ENCODE measurements at regions not wholly inside any gene's neighbourhood (a gene's known extent, or its start where the extent isn't known, plus 50 kb on each side); places are given as distances from the start of the nearest gene placed in this dataset.

DNA sequence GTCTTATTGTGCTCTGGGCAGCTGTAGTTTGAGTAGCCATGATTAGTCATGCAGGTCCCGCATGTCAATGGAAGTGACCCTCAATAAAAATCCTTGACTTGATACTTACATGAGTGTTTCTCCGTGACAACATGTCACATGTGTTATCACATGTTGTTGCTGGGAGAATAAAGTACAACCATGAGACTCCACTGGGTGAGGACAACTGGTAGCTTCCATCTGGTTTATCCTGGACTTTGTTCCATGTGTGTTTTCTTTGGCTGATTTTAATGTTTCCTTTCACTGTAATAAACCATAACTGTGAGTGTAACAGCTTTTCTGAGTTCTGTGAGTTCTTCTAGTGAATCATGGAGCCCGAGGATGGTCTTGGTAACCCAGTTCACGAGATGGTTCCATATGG lies 63.1 kb upstream of the NDN start:
- Histone ChIP-seq H3K27ac (ENCODE audit: low read length) (no peak overlapping the region), H3K36me3 (ENCODE audit: control insufficient read depth in 2 of 2, extremely low read depth in 1 of 2, insufficient read depth in 1 of 2, low read length in 1 of 2) (no peaks in the 10 kb centered on the region), H3K4me1 (ENCODE audit: control insufficient read depth in 1 of 2, extremely low read depth in 1 of 2, insufficient read depth in 2 of 2, low read length in 2 of 2) (no peaks in the 10 kb centered on the region), H3K27me3 (replicated peaks in 1 of 2; ENCODE audit: control insufficient read depth in 2 of 2, extremely low read depth in 1 of 2, insufficient read depth in 2 of 2, low read length in 1 of 2) (peaks cover 0 to 2% of the 10 kb centered on the region in 2 experiments), H3K4me3 (ENCODE audit: control insufficient read depth in 1 of 2, extremely low read depth in 1 of 2, low read length in 1 of 2) (no peak overlapping the region), H3K9me3 (no peaks in the 10 kb centered on the region)
- DNase-seq (no peak), ATAC-seq (replicated peaks in 1 of 4) (no peak)
- ChIA-PET CTCF (no interaction called here), POLR2A (no interaction called here)
- Mint-ChIP-seq H3K36me3 (no peaks in the 10 kb centered on the region), H3K4me1 (no peaks in the 10 kb centered on the region), H3K4me3 (no peak overlapping the region), H3K27me3 (no peaks in the 10 kb centered on the region), H3K27ac (no peak overlapping the region), H3K9me3 (peaks cover 3 to 14% (median 9%) of the 10 kb centered on the region in 3 donors)
- WGBS (ENCODE audit: insufficient coverage) = no CpG with 5 or more reads among the region's 4 CpGs

DNA sequence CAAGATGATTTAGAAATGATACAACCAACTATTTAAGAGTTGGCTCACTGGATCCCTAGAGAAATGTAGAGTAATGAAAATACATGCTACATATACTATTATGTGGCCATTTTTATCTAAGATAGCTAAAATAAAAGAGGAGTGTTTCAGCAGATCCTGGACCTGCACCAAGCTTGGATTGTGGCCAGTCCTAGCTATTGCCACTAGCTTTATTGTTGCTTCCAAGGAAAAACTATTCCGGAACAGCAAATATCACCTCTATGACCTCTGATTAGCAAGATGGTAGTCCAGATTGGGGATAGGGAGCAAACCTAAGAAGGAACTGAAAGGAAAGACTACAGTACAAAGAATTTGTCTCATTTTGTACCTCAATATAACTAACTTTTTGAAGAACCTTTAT lies 63.7 kb upstream of the NDN start:
- no peak overlapping the region for H3K27ac ChIP-seq (ENCODE audit: low read length)
- no CpG with 5 or more reads among the region's 1 CpG for WGBS (ENCODE audit: insufficient coverage)
- no peaks in the 10 kb centered on the region for H3K36me3 ChIP-seq (ENCODE audit: control insufficient read depth in 2 of 2, extremely low read depth in 1 of 2, insufficient read depth in 1 of 2, low read length in 1 of 2)
- Mint-ChIP-seq H3K27me3 (no peaks in the 10 kb centered on the region), H3K27ac (no peak overlapping the region), H3K9me3 (peaks cover 3 to 14% (median 11%) of the 10 kb centered on the region in 3 donors), H3K36me3 (no peaks in the 10 kb centered on the region), H3K4me1 (no peaks in the 10 kb centered on the region), H3K4me3 (no peak overlapping the region)
- H3K4me3 ChIP-seq (ENCODE audit: control insufficient read depth in 1 of 2, extremely low read depth in 1 of 2, low read length in 1 of 2) = no peak overlapping the region
- no peak for ATAC-seq (replicated peaks in 1 of 4)
- ChIA-PET CTCF (no interaction called here), POLR2A (no interaction called here)
- peaks cover 0 to 2% of the 10 kb centered on the region in 2 experiments for H3K27me3 ChIP-seq (replicated peaks in 1 of 2; ENCODE audit: control insufficient read depth in 2 of 2, extremely low read depth in 1 of 2, insufficient read depth in 2 of 2, low read length in 1 of 2)
- DNase-seq = no peak
- H3K9me3 ChIP-seq = no peaks in the 10 kb centered on the region
- H3K4me1 ChIP-seq (ENCODE audit: control insufficient read depth in 1 of 2, extremely low read depth in 1 of 2, insufficient read depth in 2 of 2, low read length in 2 of 2) = no peaks in the 10 kb centered on the region

DNA sequence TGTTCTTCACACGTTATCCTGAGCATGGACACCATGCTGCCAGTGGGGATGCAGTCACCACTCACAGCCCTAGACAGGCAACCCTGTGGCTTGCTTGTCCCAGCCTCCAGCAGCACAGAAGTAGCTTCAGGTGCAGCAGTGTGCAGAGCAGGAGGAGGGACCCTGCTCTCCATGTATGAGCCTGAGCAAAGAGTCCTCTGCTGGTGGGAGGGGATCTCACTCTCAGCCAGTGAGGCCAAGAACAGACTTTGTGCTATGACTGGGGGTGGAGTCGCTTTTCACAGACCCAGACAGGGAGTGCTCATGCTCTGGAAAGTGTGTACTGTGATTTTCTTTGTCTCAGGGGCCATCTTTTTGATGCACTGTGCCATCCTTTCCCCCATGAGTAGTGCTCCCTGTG lies 66.1 kb upstream of the NDN start:
- WGBS (ENCODE audit: insufficient coverage) = 80% methylated on average over 1 of the region's 2 CpGs
- Histone ChIP-seq H3K9me3 (no peaks in the 10 kb centered on the region), H3K27ac (ENCODE audit: low read length) (no peak overlapping the region), H3K36me3 (ENCODE audit: control insufficient read depth in 2 of 2, extremely low read depth in 1 of 2, insufficient read depth in 1 of 2, low read length in 1 of 2) (no peaks in the 10 kb centered on the region), H3K27me3 (replicated peaks in 1 of 2; ENCODE audit: control insufficient read depth in 2 of 2, extremely low read depth in 1 of 2, insufficient read depth in 2 of 2, low read length in 1 of 2) (peaks cover 0 to 2% of the 10 kb centered on the region in 2 experiments), H3K4me1 (ENCODE audit: control insufficient read depth in 1 of 2, extremely low read depth in 1 of 2, insufficient read depth in 2 of 2, low read length in 2 of 2) (no peaks in the 10 kb centered on the region), H3K4me3 (ENCODE audit: control insufficient read depth in 1 of 2, extremely low read depth in 1 of 2, low read length in 1 of 2) (no peak overlapping the region)
- peaks cover 8 to 18% (median 13%) of the 10 kb centered on the region in 3 donors for H3K9me3 Mint-ChIP-seq
- H3K27me3 Mint-ChIP-seq = no peaks in the 10 kb centered on the region
- no peak overlapping the region for H3K27ac Mint-ChIP-seq
- CTCF ChIA-PET = no interaction called here
- no peaks in the 10 kb centered on the region for H3K4me1 Mint-ChIP-seq
- no peak for DNase-seq
- POLR2A ChIA-PET = no interaction called here
- H3K36me3 Mint-ChIP-seq = no peaks in the 10 kb centered on the region
- no peak overlapping the region for H3K4me3 Mint-ChIP-seq
- ATAC-seq (replicated peaks in 1 of 4) = no peak

DNA sequence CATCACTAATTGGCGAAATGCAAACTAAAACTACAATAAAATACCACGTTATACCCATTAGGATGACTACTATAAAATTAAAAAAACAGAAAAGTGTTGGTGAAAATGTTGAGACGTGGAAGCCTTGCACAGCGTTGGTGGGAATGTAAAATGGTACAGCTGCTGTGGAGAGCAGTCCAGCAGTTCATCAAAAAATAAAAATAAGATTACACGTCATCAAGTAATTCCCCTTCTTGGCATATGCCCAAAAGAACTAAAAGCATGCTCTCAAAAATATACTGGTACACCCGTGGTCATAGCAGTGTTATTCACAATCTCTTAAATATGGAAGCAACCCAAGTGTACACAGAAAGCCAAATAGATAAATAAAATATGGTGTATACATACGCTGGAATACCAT lies 71.8 kb upstream of the NDN start:
- H3K27me3 Mint-ChIP-seq = no peaks in the 10 kb centered on the region
- ChIA-PET POLR2A (no interaction called here), CTCF (no interaction called here)
- no CpG with 5 or more reads among the region's 7 CpGs for WGBS (ENCODE audit: insufficient coverage)
- no peaks in the 10 kb centered on the region for H3K4me1 Mint-ChIP-seq
- H3K9me3 Mint-ChIP-seq = peaks cover 13 to 17% (median 15%) of the 10 kb centered on the region in 3 donors
- H3K9me3 ChIP-seq = no peaks in the 10 kb centered on the region
- no peaks in the 10 kb centered on the region for H3K36me3 ChIP-seq (ENCODE audit: control insufficient read depth in 2 of 2, extremely low read depth in 1 of 2, insufficient read depth in 1 of 2, low read length in 1 of 2)
- H3K4me1 ChIP-seq (ENCODE audit: control insufficient read depth in 1 of 2, extremely low read depth in 1 of 2, insufficient read depth in 2 of 2, low read length in 2 of 2) = no peaks in the 10 kb centered on the region
- no peaks in the 10 kb centered on the region for H3K27me3 ChIP-seq (replicated peaks in 1 of 2; ENCODE audit: control insufficient read depth in 2 of 2, extremely low read depth in 1 of 2, insufficient read depth in 2 of 2, low read length in 1 of 2)
- no peak overlapping the region for H3K4me3 Mint-ChIP-seq
- H3K4me3 ChIP-seq (ENCODE audit: control insufficient read depth in 1 of 2, extremely low read depth in 1 of 2, low read length in 1 of 2) = no peak overlapping the region
- ATAC-seq (replicated peaks in 1 of 4) = no peak
- no peak overlapping the region for H3K27ac ChIP-seq (ENCODE audit: low read length)
- no peak for DNase-seq
- H3K27ac Mint-ChIP-seq = no peak overlapping the region
- no peaks in the 10 kb centered on the region for H3K36me3 Mint-ChIP-seq

DNA sequence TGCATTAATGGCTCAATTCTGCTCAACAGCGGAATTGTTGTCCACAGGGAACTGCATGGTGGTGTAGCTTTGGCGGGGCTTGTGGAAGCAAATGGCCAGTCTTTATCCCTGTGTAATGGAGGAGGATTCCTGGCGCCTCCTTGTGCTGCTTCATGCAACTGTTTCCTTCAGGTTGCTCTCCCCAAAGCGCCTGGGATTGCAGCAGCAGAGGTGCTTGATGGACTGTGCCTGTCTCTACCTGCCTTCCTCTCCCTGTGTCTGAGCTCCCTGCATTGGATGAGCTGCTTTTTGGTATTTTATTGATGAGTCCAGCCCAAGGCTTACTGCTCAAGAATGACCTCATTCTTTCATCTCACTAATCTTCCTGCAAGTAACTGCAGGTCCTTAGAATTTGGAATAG lies 72.9 kb upstream of the NDN start:
- Mint-ChIP-seq H3K4me1 (no peaks in the 10 kb centered on the region), H3K4me3 (no peak overlapping the region), H3K36me3 (no peaks in the 10 kb centered on the region), H3K27ac (no peak overlapping the region), H3K9me3 (peaks cover 15 to 22% (median 21%) of the 10 kb centered on the region in 3 donors), H3K27me3 (no peaks in the 10 kb centered on the region)
- H3K4me1 ChIP-seq (ENCODE audit: control insufficient read depth in 1 of 2, extremely low read depth in 1 of 2, insufficient read depth in 2 of 2, low read length in 2 of 2) = no peaks in the 10 kb centered on the region
- WGBS (ENCODE audit: insufficient coverage) = 55% methylated on average over 2 of the region's 4 CpGs
- no peaks in the 10 kb centered on the region for H3K9me3 ChIP-seq
- no peaks in the 10 kb centered on the region for H3K27me3 ChIP-seq (replicated peaks in 1 of 2; ENCODE audit: control insufficient read depth in 2 of 2, extremely low read depth in 1 of 2, insufficient read depth in 2 of 2, low read length in 1 of 2)
- ChIA-PET CTCF (no interaction called here), POLR2A (no interaction called here)
- no peaks in the 10 kb centered on the region for H3K36me3 ChIP-seq (ENCODE audit: control insufficient read depth in 2 of 2, extremely low read depth in 1 of 2, insufficient read depth in 1 of 2, low read length in 1 of 2)
- no peak overlapping the region for H3K27ac ChIP-seq (ENCODE audit: low read length)
- DNase-seq (no peak), ATAC-seq (replicated peaks in 1 of 4) (no peak)
- no peak overlapping the region for H3K4me3 ChIP-seq (ENCODE audit: control insufficient read depth in 1 of 2, extremely low read depth in 1 of 2, low read length in 1 of 2)

DNA sequence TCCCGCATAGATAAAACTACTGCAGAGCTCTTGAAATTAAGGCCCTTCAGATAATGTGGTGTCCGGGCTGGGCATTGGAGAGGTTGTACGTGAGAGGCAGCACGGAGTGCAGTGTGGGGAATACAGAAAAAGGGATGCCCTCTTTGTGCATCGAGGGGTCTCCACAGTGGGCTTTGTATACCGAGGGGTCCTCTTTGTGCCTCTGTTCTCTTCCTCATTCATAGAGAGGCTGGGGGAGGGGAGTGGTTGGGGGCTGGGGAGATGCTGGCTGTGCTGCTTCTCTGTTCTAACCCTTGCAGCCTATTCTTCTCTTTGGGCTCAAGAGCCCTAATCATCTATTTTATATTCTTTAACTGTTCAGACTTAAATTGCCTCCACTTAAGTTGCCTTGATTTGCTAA lies 74.3 kb upstream of the NDN start:
- H3K4me1 Mint-ChIP-seq = no peaks in the 10 kb centered on the region
- ATAC-seq (replicated peaks in 1 of 4) = no peak
- H3K4me3 Mint-ChIP-seq = no peak overlapping the region

DNA sequence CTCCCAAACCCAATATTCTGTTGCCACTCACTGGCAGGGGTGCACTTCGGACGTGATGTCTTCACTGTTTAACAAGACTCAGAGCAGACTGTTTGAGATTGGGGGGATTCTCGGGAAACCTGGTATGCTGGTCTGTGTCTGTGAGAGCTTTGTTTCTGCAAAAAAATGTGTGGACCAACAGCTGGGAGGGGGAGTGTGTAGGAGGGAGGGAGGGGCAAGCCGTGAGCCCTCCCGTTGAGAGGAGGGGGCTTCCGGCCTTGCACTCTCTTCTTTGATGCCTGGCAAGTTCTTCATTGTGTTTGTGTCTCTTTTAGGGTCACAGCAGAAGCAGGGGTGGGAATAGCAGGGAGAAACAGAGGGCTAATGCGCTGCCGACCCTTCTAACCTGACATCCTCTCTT lies 74.9 kb upstream of the NDN start:
- ChIA-PET CTCF (no interaction called here), POLR2A (no interaction called here)
- ATAC-seq (replicated peaks in 1 of 4) (no peak), DNase-seq (no peak)
- Histone ChIP-seq H3K4me3 (ENCODE audit: control insufficient read depth in 1 of 2, extremely low read depth in 1 of 2, low read length in 1 of 2) (no peak overlapping the region), H3K36me3 (ENCODE audit: control insufficient read depth in 2 of 2, extremely low read depth in 1 of 2, insufficient read depth in 1 of 2, low read length in 1 of 2) (no peaks in the 10 kb centered on the region), H3K9me3 (no peaks in the 10 kb centered on the region), H3K27me3 (replicated peaks in 1 of 2; ENCODE audit: control insufficient read depth in 2 of 2, extremely low read depth in 1 of 2, insufficient read depth in 2 of 2, low read length in 1 of 2) (no peaks in the 10 kb centered on the region), H3K4me1 (ENCODE audit: control insufficient read depth in 1 of 2, extremely low read depth in 1 of 2, insufficient read depth in 2 of 2, low read length in 2 of 2) (no peaks in the 10 kb centered on the region), H3K27ac (ENCODE audit: low read length) (no peak overlapping the region)
- Mint-ChIP-seq H3K27me3 (no peaks in the 10 kb centered on the region), H3K36me3 (no peaks in the 10 kb centered on the region), H3K4me3 (no peak overlapping the region), H3K27ac (no peak overlapping the region), H3K4me1 (no peaks in the 10 kb centered on the region), H3K9me3 (peaks cover 15 to 23% (median 18%) of the 10 kb centered on the region in 3 donors)
- WGBS (ENCODE audit: insufficient coverage) = 73% methylated on average over 2 of the region's 8 CpGs

More for the DNA sequence above, 74.3 kb upstream of the NDN start:
- no peak for DNase-seq
- ChIA-PET CTCF (no interaction called here), POLR2A (no interaction called here)
- H3K27ac ChIP-seq (ENCODE audit: low read length) = no peak overlapping the region
- Mint-ChIP-seq H3K27me3 (no peaks in the 10 kb centered on the region), H3K36me3 (no peaks in the 10 kb centered on the region), H3K9me3 (peaks cover 15 to 23% (median 19%) of the 10 kb centered on the region in 3 donors), H3K27ac (no peak overlapping the region)
- H3K4me1 ChIP-seq (ENCODE audit: control insufficient read depth in 1 of 2, extremely low read depth in 1 of 2, insufficient read depth in 2 of 2, low read length in 2 of 2) = no peaks in the 10 kb centered on the region
- no peaks in the 10 kb centered on the region for H3K9me3 ChIP-seq
- no peaks in the 10 kb centered on the region for H3K36me3 ChIP-seq (ENCODE audit: control insufficient read depth in 2 of 2, extremely low read depth in 1 of 2, insufficient read depth in 1 of 2, low read length in 1 of 2)
- no peaks in the 10 kb centered on the region for H3K27me3 ChIP-seq (replicated peaks in 1 of 2; ENCODE audit: control insufficient read depth in 2 of 2, extremely low read depth in 1 of 2, insufficient read depth in 2 of 2, low read length in 1 of 2)
- WGBS (ENCODE audit: insufficient coverage) = 88% methylated on average over 3 of the region's 6 CpGs
- no peak overlapping the region for H3K4me3 ChIP-seq (ENCODE audit: control insufficient read depth in 1 of 2, extremely low read depth in 1 of 2, low read length in 1 of 2)

Measured in T-cell (primary cell).